ENCODE measurements at regions not wholly inside any gene's neighbourhood (a gene's known extent, or its start where the extent isn't known, plus 50 kb on each side); places are given as distances from the start of the nearest gene placed in this dataset.

GRCh38 chr3:78304115-78304514 is 1264.2 kb downstream of the ROBO2 start:
- 26 to 40% methylated on average over 2 of the region's 2 CpGs for whole genome bisulfite sequencing, 2 experiments (ENCODE audit: low coverage in 1 of 2, low lambda C conversion rate in 2 of 2, missing lambda C conversion rate in 2 of 2)
- Histone ChIP-seq H3K4me2 (ENCODE audit: unreplicated experiment) (no peak overlapping the region), H3K4me3 (no peak overlapping the region), H3F3A (ENCODE audit: insufficient read depth) (no peaks in the 10 kb centered on the region), H3K79me2 (ENCODE audit: insufficient read depth) (no peaks in the 10 kb centered on the region), H3K36me3 (ENCODE audit: low read depth) (no peaks in the 10 kb centered on the region), H3K9me3 (ENCODE audit: low read depth) (no peaks in the 10 kb centered on the region), H3K9me2 (ENCODE audit: insufficient read depth) (no peaks in the 10 kb centered on the region), H3K4me1 (ENCODE audit: insufficient read depth) (no peaks in the 10 kb centered on the region), H3K27me3 (replicated peaks; ENCODE audit: insufficient read depth) (no peaks in the 10 kb centered on the region), H3K27ac (no peak overlapping the region), H2AFZ (no peak overlapping the region), H4K20me1 (ENCODE audit: insufficient read depth) (no peaks in the 10 kb centered on the region), H3K9ac (no peak overlapping the region)
- no peak for TF ChIP-seq EZH2phosphoT487 (IDR thresholded peaks at IDR 0.05; ENCODE audit: insufficient read depth, low read depth)
- TF ChIP-seq EZH2 (IDR thresholded peaks at IDR 0.05; ENCODE audit: insufficient read depth, poor library complexity, severe bottlenecking) = no peak
- in situ Hi-C loops (cut with MboI) = no loop called here
- no peak for DNase-seq

- H3K4me1 ChIP-seq (ENCODE audit: insufficient read depth) = no peaks in the 10 kb centered on the region
- H3K27me3 ChIP-seq (replicated peaks; ENCODE audit: insufficient read depth) = 0 out of 2 replicates have a peak, but pooled peaks cover 5% of the 10 kb centered on the region
- no peaks in the 10 kb centered on the region for H3K9me3 ChIP-seq (ENCODE audit: low read depth)
- no peak overlapping the region for H3K27ac ChIP-seq
- H3K4me2 ChIP-seq (ENCODE audit: unreplicated experiment) = no peak overlapping the region
- no peak for DNase-seq
- no peak overlapping the region for H3K4me3 ChIP-seq
- H3K9me2 ChIP-seq (ENCODE audit: insufficient read depth) = no peaks in the 10 kb centered on the region
- no peaks in the 10 kb centered on the region for H3K79me2 ChIP-seq (ENCODE audit: insufficient read depth)
- H3F3A ChIP-seq (ENCODE audit: insufficient read depth) = no peaks in the 10 kb centered on the region
- no peak overlapping the region for H2AFZ ChIP-seq
- WGBS, 2 experiments (ENCODE audit: low coverage in 1 of 2, low lambda C conversion rate in 2 of 2, missing lambda C conversion rate in 2 of 2) = 40% methylated on average over 2 of the region's 2 CpGs
- in situ Hi-C loops (cut with MboI) = no loop called here
- no peaks in the 10 kb centered on the region for H4K20me1 ChIP-seq (ENCODE audit: insufficient read depth)
- no peak overlapping the region for H3K9ac ChIP-seq
- TF ChIP-seq EZH2phosphoT487 (IDR thresholded peaks at IDR 0.05; ENCODE audit: insufficient read depth, low read depth) = no peak
- no peak for TF ChIP-seq EZH2 (IDR thresholded peaks at IDR 0.05; ENCODE audit: insufficient read depth, poor library complexity, severe bottlenecking)
- H3K36me3 ChIP-seq (ENCODE audit: low read depth) = no peaks in the 10 kb centered on the region
These were observed 1273.0 kb downstream of the ROBO2 start for GRCh38 chr3:78312851-78313250.

- no peaks in the 10 kb centered on the region for H3K9me2 ChIP-seq (ENCODE audit: insufficient read depth)
- no peak overlapping the region for H3K27ac ChIP-seq
- H3F3A ChIP-seq (ENCODE audit: insufficient read depth) = no peaks in the 10 kb centered on the region
- no peaks in the 10 kb centered on the region for H3K79me2 ChIP-seq (ENCODE audit: insufficient read depth)
- H3K4me2 ChIP-seq (ENCODE audit: unreplicated experiment) = no peak overlapping the region
- 11 to 18% methylated on average over 1 of the region's 1 CpG for WGBS, 2 experiments (ENCODE audit: low coverage in 1 of 2, low lambda C conversion rate in 2 of 2, missing lambda C conversion rate in 2 of 2)
- no peaks in the 10 kb centered on the region for H3K9me3 ChIP-seq (ENCODE audit: low read depth)
- TF ChIP-seq EZH2phosphoT487 (IDR thresholded peaks at IDR 0.05; ENCODE audit: insufficient read depth, low read depth) (no peak), EZH2 (IDR thresholded peaks at IDR 0.05; ENCODE audit: insufficient read depth, poor library complexity, severe bottlenecking) (no peak)
- H2AFZ ChIP-seq = no peak overlapping the region
- no peak for DNase-seq
- no peaks in the 10 kb centered on the region for H3K36me3 ChIP-seq (ENCODE audit: low read depth)
- 0 out of 2 replicates have a peak, but pooled peaks cover 5% of the 10 kb centered on the region for H3K27me3 ChIP-seq (replicated peaks; ENCODE audit: insufficient read depth)
- H3K4me1 ChIP-seq (ENCODE audit: insufficient read depth) = no peaks in the 10 kb centered on the region
- in situ Hi-C loops (cut with MboI) = no loop called here
- no peaks in the 10 kb centered on the region for H4K20me1 ChIP-seq (ENCODE audit: insufficient read depth)
- no peak overlapping the region for H3K4me3 ChIP-seq
- no peak overlapping the region for H3K9ac ChIP-seq
These were observed 1273.4 kb downstream of the ROBO2 start for GRCh38 chr3:78313332-78313731.

- H3K9ac ChIP-seq = no peak overlapping the region
These were observed 1274.4 kb downstream of the ROBO2 start for GRCh38 chr3:78314327-78314726.

GRCh38 chr3:78317774-78318173 is 1277.9 kb downstream of the ROBO2 start:
- no peak for TF ChIP-seq EZH2 (IDR thresholded peaks at IDR 0.05; ENCODE audit: insufficient read depth, poor library complexity, severe bottlenecking)
- no peak for TF ChIP-seq EZH2phosphoT487 (IDR thresholded peaks at IDR 0.05; ENCODE audit: insufficient read depth, low read depth)
- H3K9ac ChIP-seq = no peak overlapping the region
- no peak overlapping the region for H3K4me3 ChIP-seq
- 0 out of 2 replicates have a peak, but pooled peaks cover 5% of the 10 kb centered on the region for H3K27me3 ChIP-seq (replicated peaks; ENCODE audit: insufficient read depth)
- no peaks in the 10 kb centered on the region for H4K20me1 ChIP-seq (ENCODE audit: insufficient read depth)
- no peaks in the 10 kb centered on the region for H3K9me2 ChIP-seq (ENCODE audit: insufficient read depth)
- no peaks in the 10 kb centered on the region for H3K4me1 ChIP-seq (ENCODE audit: insufficient read depth)
- no peak overlapping the region for H2AFZ ChIP-seq
- no peak overlapping the region for H3K4me2 ChIP-seq (ENCODE audit: unreplicated experiment)
- no peaks in the 10 kb centered on the region for H3F3A ChIP-seq (ENCODE audit: insufficient read depth)
- WGBS, 2 experiments (ENCODE audit: low coverage in 1 of 2, low lambda C conversion rate in 2 of 2, missing lambda C conversion rate in 2 of 2) = 4 to 14% methylated on average over 1 of the region's 1 CpG
- in situ Hi-C loops (cut with MboI) = no loop called here
- DNase-seq = no peak
- H3K27ac ChIP-seq = no peak overlapping the region
- H3K9me3 ChIP-seq (ENCODE audit: low read depth) = no peaks in the 10 kb centered on the region
- H3K36me3 ChIP-seq (ENCODE audit: low read depth) = no peaks in the 10 kb centered on the region
- no peaks in the 10 kb centered on the region for H3K79me2 ChIP-seq (ENCODE audit: insufficient read depth)

More at GRCh38 chr3:78314327-78314726, 1274.4 kb downstream of the ROBO2 start:
- Histone ChIP-seq H3K79me2 (ENCODE audit: insufficient read depth) (no peaks in the 10 kb centered on the region), H3K9me3 (ENCODE audit: low read depth) (no peaks in the 10 kb centered on the region), H3K27me3 (replicated peaks; ENCODE audit: insufficient read depth) (0 out of 2 replicates have a peak, but pooled peaks cover 5% of the 10 kb centered on the region), H3K9me2 (ENCODE audit: insufficient read depth) (no peaks in the 10 kb centered on the region), H4K20me1 (ENCODE audit: insufficient read depth) (no peaks in the 10 kb centered on the region), H3K4me2 (ENCODE audit: unreplicated experiment) (no peak overlapping the region), H3K36me3 (ENCODE audit: low read depth) (no peaks in the 10 kb centered on the region), H3K4me3 (no peak overlapping the region), H3K4me1 (ENCODE audit: insufficient read depth) (no peaks in the 10 kb centered on the region), H3F3A (ENCODE audit: insufficient read depth) (no peaks in the 10 kb centered on the region), H3K27ac (no peak overlapping the region), H2AFZ (no peak overlapping the region)
- in situ Hi-C loops (cut with MboI) = no loop called here
- DNase-seq = no peak
- TF ChIP-seq EZH2phosphoT487 (IDR thresholded peaks at IDR 0.05; ENCODE audit: insufficient read depth, low read depth) = no peak
- no peak for TF ChIP-seq EZH2 (IDR thresholded peaks at IDR 0.05; ENCODE audit: insufficient read depth, poor library complexity, severe bottlenecking)
- WGBS, 2 experiments (ENCODE audit: low coverage in 1 of 2, low lambda C conversion rate in 2 of 2, missing lambda C conversion rate in 2 of 2) = 12 to 14% methylated on average over 2 of the region's 2 CpGs

All from GM23248 (cell line).